Astrocyte (in vitro differentiated cells and primary cell): ENCODE measurements at regions not wholly inside any gene's neighbourhood (a gene's known extent, or its start where the extent isn't known, plus 50 kb on each side); places are given as distances from the start of the nearest gene placed in this dataset.

Source experiments
- EZH2 ChIP-seq: IDR thresholded peaks from 2 replicates; pipeline ENCODE4 v1.6.1; 2012; ENCODE audit warnings: mild to moderate bottlenecking, low read length, inconsistent platforms; ENCODE audit not compliant: insufficient read depth
- TF ChIP-seq, protein P1 (sequence below): IDR thresholded peaks from 2 replicates; pipeline ENCODE4 v1.5.1; 2011; ENCODE audit warnings: low read depth, mild to moderate bottlenecking, inconsistent platforms, low read length, moderate library complexity; ENCODE audit not compliant: insufficient read depth

DNA sequence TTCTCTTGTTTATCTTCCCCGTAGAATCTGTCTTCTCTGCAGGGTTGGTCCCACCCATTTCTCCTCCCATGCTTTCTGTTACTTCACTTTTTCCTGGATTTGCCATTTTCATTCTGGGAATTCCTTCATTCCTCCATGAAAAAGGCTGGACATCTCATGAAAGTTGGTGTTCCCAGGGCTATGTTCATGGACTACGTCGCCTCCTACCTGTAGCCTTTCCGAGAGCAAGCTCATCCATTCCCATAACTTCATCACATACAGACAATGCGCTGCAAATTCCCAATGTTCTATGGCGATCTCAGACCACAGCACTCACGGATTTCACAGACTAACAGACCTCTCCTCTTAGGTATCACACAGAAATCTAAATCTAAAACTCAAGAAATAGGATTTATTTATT, 217.1 kb downstream of the EXOC5 start:
- TF ChIP-seq, protein P1, sequence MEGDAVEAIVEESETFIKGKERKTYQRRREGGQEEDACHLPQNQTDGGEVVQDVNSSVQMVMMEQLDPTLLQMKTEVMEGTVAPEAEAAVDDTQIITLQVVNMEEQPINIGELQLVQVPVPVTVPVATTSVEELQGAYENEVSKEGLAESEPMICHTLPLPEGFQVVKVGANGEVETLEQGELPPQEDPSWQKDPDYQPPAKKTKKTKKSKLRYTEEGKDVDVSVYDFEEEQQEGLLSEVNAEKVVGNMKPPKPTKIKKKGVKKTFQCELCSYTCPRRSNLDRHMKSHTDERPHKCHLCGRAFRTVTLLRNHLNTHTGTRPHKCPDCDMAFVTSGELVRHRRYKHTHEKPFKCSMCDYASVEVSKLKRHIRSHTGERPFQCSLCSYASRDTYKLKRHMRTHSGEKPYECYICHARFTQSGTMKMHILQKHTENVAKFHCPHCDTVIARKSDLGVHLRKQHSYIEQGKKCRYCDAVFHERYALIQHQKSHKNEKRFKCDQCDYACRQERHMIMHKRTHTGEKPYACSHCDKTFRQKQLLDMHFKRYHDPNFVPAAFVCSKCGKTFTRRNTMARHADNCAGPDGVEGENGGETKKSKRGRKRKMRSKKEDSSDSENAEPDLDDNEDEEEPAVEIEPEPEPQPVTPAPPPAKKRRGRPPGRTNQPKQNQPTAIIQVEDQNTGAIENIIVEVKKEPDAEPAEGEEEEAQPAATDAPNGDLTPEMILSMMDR: no peak
- no peak for TF ChIP-seq EZH2
